Activated CD4-positive, alpha-beta memory T cell treated with anti-CD3 and anti-CD28 coated beads for 36 hours (primary cell): ENCODE measurements at regions not wholly inside any gene's neighbourhood (a gene's known extent, or its start where the extent isn't known, plus 50 kb on each side); places are given as distances from the start of the nearest gene placed in this dataset.

ENCODE experiments used
- CTCF ChIA-PET: fragments of 350-600 bp; sonication (Branson Sonifier 250); formaldehyde crosslinking; loops from one replicate; lab custom pipeline; 2021; ENCODE audit warnings: antibody characterized with exemption, inconsistent platforms; lab: Charles Lee
- POLR2A ChIA-PET: fragments of 350-600 bp; sonication (Branson Sonifier 250); formaldehyde crosslinking; loops from one replicate; lab custom pipeline; 2021; ENCODE audit warnings: antibody characterized with exemption; lab: Charles Lee
- DNase-seq: peaks from one replicate; pipeline ENCODE4 v3.0.0-alpha.2; 2020
- H3K27ac Mint-ChIP-seq: one replicate; pipeline ENCODE4 v1.8.0; 2021; ENCODE audit warnings: mixed read lengths
- H3K27me3 Mint-ChIP-seq: one replicate; pipeline ENCODE4 v1.8.0; 2021; ENCODE audit warnings: mixed read lengths
- H3K36me3 Mint-ChIP-seq: one replicate; pipeline ENCODE4 v1.8.0; 2021; ENCODE audit warnings: mixed read lengths
- H3K4me1 Mint-ChIP-seq: one replicate; pipeline ENCODE4 v1.8.0; 2021; ENCODE audit warnings: low read depth, mixed read lengths
- H3K4me3 Mint-ChIP-seq: one replicate; pipeline ENCODE4 v1.8.0; 2021; ENCODE audit warnings: mild to moderate bottlenecking, mixed read lengths
- H3K9me3 Mint-ChIP-seq: one replicate; pipeline ENCODE4 v1.8.0; 2021; ENCODE audit warnings: mixed read lengths
- intact Hi-C: fragments of 100-400 bp; cut with micrococcal nuclease; formaldehyde crosslinking; loops from one replicate; pipeline ENCODE4 v1.15.1; 2023

DNA sequence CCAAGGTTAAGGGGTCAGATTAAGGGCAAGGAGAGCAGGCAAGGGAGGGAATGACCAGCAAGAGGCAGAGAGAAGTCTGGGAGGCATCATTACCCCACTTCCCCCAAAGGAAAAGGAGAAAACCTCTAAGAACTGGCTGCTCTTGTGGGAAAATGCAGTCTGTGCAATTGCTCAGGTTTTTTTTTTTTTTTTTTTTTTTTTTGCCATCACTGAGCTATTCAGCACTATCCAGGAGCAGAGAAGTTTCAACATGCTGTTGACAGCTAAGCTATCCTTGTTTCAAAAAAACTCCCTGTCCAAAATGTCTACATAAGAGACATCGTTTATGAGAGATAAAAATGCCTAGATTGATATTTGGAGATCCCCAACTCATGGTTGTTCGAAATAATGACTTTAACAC lies 345.4 kb downstream of the TDRD15 start:
- intact Hi-C loops: no loop called here
- POLR2A ChIA-PET: no interaction called here
- CTCF ChIA-PET: no interaction called here
- H3K27ac Mint-ChIP-seq: no peak overlapping the region
- no peaks in the 10 kb centered on the region for H3K36me3 Mint-ChIP-seq
- H3K4me3 Mint-ChIP-seq: no peak overlapping the region
- peaks cover 3% of the 10 kb centered on the region for H3K9me3 Mint-ChIP-seq
- H3K4me1 Mint-ChIP-seq: no peaks in the 10 kb centered on the region
- DNase-seq: no peak
- H3K27me3 Mint-ChIP-seq: no peaks in the 10 kb centered on the region

DNA sequence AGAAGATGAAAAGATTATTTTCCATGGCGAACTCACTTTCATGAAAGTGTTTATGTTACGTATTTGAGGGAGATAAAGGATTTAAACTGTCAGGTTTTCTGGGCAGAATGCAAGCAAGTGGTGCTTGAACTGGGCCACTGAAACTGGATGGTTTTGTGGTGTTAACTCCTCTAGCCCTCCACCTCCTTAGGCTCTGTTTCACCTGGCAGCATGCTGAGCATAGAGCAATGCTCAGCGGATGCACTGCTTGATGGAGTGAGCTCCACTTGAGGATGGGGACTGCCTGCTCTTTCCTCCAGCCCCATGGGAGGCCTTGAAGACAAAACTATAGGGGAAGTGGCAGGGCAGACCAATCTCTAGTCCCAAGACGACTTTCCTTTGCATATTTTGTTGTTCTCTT lies 345.8 kb downstream of the TDRD15 start:
- Mint-ChIP-seq H3K4me3 (no peak overlapping the region), H3K27ac (no peak overlapping the region), H3K27me3 (no peaks in the 10 kb centered on the region), H3K36me3 (no peaks in the 10 kb centered on the region), H3K9me3 (peaks cover 3% of the 10 kb centered on the region), H3K4me1 (no peaks in the 10 kb centered on the region)
- intact Hi-C loops: no loop called here
- CTCF ChIA-PET: no interaction called here
- POLR2A ChIA-PET: no interaction called here
- DNase-seq: no peak

DNA sequence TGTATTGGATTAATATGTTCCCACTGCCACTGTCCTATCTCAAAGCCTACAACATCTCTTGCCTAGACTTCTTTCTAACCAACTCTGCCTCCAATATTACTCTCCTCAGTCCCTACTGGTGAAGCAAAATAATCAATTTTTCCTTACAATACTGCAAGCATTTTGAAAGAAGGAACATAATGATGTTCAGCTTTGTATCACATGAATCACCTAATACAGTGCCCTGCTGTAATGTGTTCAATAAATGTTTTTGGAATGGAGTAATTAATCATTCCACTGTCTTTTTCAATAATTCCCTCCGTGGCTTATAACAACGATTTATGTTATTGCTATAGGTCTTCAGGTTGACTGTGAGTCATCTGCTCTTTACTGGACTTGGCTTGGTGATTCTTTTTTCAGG lies 356.4 kb downstream of the TDRD15 start:
- ChIA-PET CTCF (no interaction called here), POLR2A (no interaction called here)
- Mint-ChIP-seq H3K27ac (no peak overlapping the region), H3K36me3 (no peaks in the 10 kb centered on the region), H3K9me3 (peaks cover 2% of the 10 kb centered on the region), H3K4me1 (no peaks in the 10 kb centered on the region), H3K27me3 (no peaks in the 10 kb centered on the region), H3K4me3 (no peak overlapping the region)
- intact Hi-C loops: no loop called here
- DNase-seq: no peak

DNA sequence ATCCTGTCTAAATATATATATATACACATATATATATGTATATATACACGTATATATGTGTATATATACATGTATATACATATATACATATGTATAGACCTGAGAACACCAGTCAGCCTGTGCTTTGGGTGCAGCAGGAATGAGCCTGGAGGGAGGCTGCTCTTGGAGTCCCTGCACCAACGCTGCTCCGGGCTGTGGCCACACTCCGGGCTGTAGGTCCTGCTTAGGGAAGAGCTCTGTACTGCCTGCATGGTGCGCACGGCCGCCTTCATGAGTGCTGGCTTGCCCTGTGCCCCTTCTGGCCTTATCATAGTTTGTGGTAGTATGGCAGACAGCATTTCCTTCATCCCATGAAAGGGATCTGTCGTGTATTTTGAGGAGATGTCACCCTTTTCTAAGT lies 360.9 kb downstream of the TDRD15 start:
- intact Hi-C loops: no loop called here
- Mint-ChIP-seq H3K27ac (no peak overlapping the region), H3K27me3 (no peaks in the 10 kb centered on the region), H3K4me3 (no peak overlapping the region), H3K36me3 (no peaks in the 10 kb centered on the region), H3K4me1 (no peaks in the 10 kb centered on the region), H3K9me3 (peaks cover 5% of the 10 kb centered on the region)
- CTCF ChIA-PET: no interaction called here
- POLR2A ChIA-PET: no interaction called here
- DNase-seq: no peak

DNA sequence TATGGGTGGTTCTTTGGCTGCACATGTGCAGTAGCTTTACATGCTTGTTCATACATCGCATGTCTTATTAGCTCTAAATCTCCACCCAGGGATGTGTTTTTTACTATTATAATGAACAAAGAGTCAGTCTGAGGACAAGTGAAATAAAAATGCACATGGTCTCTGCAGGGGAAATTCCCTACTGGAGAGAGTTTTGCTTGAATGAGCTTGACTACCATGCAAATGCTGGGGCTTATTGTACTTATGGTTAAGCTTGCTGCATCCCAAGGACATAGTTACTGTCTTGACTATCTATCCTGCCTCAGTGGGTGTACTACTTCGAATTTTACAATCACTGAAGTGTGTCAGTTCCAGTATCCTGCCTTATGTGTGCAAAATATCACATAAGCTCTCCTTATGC lies 362.7 kb downstream of the TDRD15 start:
- no peaks in the 10 kb centered on the region for H3K36me3 Mint-ChIP-seq
- no peaks in the 10 kb centered on the region for H3K4me1 Mint-ChIP-seq
- DNase-seq: no peak
- POLR2A ChIA-PET: no interaction called here
- H3K27me3 Mint-ChIP-seq: no peaks in the 10 kb centered on the region
- H3K9me3 Mint-ChIP-seq: peaks cover 5% of the 10 kb centered on the region
- H3K27ac Mint-ChIP-seq: no peak overlapping the region
- intact Hi-C loops: no loop called here
- CTCF ChIA-PET: no interaction called here
- no peak overlapping the region for H3K4me3 Mint-ChIP-seq

DNA sequence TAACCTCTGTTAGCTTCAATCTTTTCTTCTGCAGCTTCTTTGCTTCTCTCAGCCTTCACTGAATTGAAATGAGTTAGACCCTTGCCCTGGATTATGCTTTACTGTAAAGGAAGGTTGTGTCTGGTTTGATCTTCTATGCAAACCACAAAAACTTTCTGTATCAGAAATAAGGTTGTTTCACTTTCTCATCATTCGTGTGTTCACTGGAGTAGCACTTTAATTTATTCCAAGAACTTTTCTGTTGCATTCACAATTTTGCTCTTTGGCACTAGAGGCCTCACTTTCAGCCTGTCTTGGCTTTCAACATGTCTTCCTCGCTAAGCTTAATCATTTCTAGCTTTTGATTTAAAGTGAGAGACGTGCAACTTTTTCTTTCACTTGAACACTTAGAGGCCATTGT lies 365.3 kb downstream of the TDRD15 start:
- intact Hi-C loops: no loop called here
- CTCF ChIA-PET: no interaction called here

DNA sequence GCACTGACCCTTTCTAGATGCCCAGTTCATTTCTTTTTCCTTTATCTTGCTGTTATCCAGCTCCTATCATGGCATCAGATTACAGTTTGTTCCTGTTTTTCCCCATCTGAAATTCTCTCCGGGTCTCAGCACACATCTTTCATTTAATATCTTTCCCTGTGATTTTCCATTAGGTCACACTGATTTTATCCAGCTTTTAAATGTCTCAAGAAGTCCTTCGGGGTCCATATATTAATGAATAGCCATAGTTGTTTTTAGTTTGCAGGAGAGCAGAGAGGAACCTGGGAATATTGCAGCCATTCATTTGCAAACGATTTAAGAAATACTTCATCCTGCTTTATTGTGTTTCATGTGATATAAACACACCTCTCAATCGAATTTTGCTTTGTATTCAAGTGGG lies 374.2 kb downstream of the TDRD15 start:
- no peaks in the 10 kb centered on the region for H3K4me1 Mint-ChIP-seq
- CTCF ChIA-PET: no interaction called here

More for the DNA sequence above, 365.3 kb downstream of the TDRD15 start:
- DNase-seq: no peak
- Mint-ChIP-seq H3K4me3 (no peak overlapping the region), H3K27ac (no peak overlapping the region), H3K4me1 (no peaks in the 10 kb centered on the region), H3K9me3 (peaks cover 6% of the 10 kb centered on the region), H3K36me3 (no peaks in the 10 kb centered on the region), H3K27me3 (no peaks in the 10 kb centered on the region)
- POLR2A ChIA-PET: no interaction called here

DNA sequence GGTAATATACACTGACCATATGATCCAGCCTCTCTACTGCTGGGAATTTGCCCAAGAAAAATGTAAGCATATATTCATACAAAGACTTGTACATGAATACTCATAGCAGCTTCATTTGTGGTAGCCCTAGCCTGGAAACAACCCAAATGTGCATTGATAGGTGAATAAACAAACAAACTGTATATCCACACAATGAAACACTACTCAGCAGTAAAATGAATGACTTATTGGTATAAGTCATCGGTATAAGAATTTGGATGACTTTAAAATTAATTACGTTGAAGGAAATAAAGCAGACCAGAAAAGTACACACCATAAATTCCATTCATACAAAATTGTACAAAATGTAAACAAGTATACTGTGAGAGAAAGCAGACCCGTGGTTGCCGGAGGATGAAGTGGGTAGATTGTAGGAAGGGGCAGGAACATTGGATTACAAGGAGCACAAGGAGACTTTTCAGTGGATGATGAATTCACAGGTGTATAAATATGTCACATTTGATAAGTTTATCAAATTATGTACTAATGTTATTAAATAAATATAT lies 376.7 kb downstream of the TDRD15 start:
- intact Hi-C loops: no loop called here
- no peak for DNase-seq
- Mint-ChIP-seq H3K27ac (no peak overlapping the region), H3K27me3 (no peaks in the 10 kb centered on the region), H3K9me3 (peaks cover 5% of the 10 kb centered on the region), H3K4me3 (no peak overlapping the region), H3K36me3 (no peaks in the 10 kb centered on the region), H3K4me1 (no peaks in the 10 kb centered on the region)
- ChIA-PET CTCF (no interaction called here), POLR2A (no interaction called here)

More for the DNA sequence above, 374.2 kb downstream of the TDRD15 start:
- DNase-seq: no peak
- Mint-ChIP-seq H3K36me3 (no peaks in the 10 kb centered on the region), H3K9me3 (peaks cover 5% of the 10 kb centered on the region), H3K4me3 (no peak overlapping the region), H3K27me3 (no peaks in the 10 kb centered on the region), H3K27ac (no peak overlapping the region)
- POLR2A ChIA-PET: no interaction called here
- intact Hi-C loops: no loop called here

DNA sequence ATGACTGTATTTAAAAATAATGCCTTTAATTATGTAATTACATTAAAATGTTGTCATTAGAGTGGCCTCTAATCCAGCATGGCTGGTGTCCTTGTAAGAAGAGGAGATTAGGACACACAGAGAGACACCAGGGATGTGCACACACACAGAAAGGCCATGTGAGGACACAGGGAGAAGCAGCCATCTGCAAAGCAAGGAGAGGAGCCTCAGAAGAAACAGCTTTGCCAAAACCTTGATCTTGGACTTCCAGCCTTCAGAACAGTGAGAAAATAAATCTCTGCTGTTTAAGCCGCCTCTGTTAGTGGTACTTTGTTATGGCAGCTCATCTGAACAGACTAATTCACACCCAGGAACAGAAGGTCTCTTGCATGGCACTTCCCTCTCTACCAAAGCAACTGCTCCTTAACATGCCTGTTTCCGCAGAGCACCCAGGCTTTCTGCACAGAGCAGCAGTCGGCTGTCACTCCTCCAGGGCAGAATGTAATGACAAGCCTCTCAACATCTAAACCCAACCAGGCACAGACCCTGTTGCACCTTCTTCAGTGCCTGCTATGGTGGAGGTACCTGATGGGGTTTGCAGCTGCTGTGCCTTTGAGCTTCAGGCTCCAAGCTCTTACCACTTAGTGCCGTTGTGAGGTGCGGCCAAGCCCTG lies 377.7 kb downstream of the TDRD15 start:
- H3K27me3 Mint-ChIP-seq: no peaks in the 10 kb centered on the region
- H3K4me3 Mint-ChIP-seq: no peak overlapping the region
- intact Hi-C loops: no loop called here
- H3K36me3 Mint-ChIP-seq: no peaks in the 10 kb centered on the region
- ChIA-PET POLR2A (no interaction called here), CTCF (no interaction called here)
- peaks cover 5% of the 10 kb centered on the region for H3K9me3 Mint-ChIP-seq
- no peaks in the 10 kb centered on the region for H3K4me1 Mint-ChIP-seq
- H3K27ac Mint-ChIP-seq: no peak overlapping the region
- no peak for DNase-seq

DNA sequence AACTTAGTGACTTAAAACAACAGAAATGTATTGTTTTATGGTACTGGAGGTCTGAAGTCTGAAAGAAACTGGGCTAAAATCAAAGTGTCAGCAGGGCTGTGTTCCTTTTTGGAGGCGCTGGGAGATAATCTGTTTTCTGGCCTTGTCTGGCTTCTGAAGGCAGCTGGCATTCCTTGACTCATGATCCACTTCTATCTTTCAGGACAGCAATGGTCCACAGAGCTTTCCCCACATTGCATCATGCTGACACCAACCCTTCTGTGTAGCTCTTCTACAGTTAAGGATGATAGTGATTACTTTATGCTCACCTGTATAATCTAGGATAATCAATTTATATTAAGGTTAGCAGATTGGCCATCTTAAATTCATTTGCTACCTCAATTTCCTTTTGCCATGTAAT lies 392.1 kb downstream of the TDRD15 start:
- H3K9me3 Mint-ChIP-seq: peaks cover 7% of the 10 kb centered on the region
- H3K27ac Mint-ChIP-seq: no peak overlapping the region
- no peak overlapping the region for H3K4me3 Mint-ChIP-seq
- DNase-seq: no peak
- ChIA-PET POLR2A (no interaction called here), CTCF (no interaction called here)
- H3K4me1 Mint-ChIP-seq: no peaks in the 10 kb centered on the region
- no peaks in the 10 kb centered on the region for H3K27me3 Mint-ChIP-seq
- H3K36me3 Mint-ChIP-seq: no peaks in the 10 kb centered on the region
- intact Hi-C loops: no loop called here

DNA sequence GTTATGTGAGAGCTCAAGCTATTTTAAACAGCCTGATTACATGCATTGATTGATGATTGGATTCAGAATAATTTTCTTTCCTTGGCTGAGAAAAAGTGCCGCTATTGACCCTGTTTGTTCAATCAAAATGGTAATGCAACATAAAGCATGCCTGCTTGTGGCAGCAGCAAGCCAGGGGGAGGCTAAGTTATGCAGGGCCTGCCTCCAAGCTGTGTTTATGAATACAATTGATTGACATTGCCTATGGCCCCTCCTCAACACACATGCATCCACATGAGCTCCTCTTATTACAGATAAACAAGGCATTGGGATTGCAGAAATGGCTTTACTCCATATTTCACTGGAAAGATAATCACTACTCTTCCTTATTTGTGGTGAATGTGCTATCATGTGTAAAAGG lies 395.6 kb downstream of the TDRD15 start:
- no peaks in the 10 kb centered on the region for H3K4me1 Mint-ChIP-seq
- ChIA-PET CTCF (no interaction called here), POLR2A (no interaction called here)
- no peaks in the 10 kb centered on the region for H3K36me3 Mint-ChIP-seq
- intact Hi-C loops: no loop called here
- peaks cover 7% of the 10 kb centered on the region for H3K9me3 Mint-ChIP-seq
- H3K4me3 Mint-ChIP-seq: no peak overlapping the region
- H3K27ac Mint-ChIP-seq: no peak overlapping the region
- H3K27me3 Mint-ChIP-seq: no peaks in the 10 kb centered on the region
- no peak for DNase-seq

DNA sequence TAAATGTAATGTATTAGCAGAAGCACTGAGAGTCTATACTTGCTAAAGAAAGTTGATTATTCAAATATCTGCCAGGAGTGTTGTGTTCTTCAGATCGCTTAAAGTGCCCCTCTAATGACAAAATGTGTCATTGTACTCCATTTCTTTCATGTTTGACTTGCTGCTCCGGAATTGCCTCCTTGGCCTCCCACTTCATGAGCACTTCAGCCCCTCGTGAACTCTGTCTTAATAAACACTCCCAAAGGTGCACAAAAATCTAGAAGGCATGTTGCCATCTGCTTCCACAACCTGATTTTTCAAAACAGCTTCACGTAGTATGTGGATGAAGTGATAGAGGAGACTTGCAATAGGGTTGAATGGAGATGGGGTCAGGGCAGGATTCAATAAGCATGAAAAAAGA lies 396.1 kb downstream of the TDRD15 start:
- no peaks in the 10 kb centered on the region for H3K4me1 Mint-ChIP-seq

DNA sequence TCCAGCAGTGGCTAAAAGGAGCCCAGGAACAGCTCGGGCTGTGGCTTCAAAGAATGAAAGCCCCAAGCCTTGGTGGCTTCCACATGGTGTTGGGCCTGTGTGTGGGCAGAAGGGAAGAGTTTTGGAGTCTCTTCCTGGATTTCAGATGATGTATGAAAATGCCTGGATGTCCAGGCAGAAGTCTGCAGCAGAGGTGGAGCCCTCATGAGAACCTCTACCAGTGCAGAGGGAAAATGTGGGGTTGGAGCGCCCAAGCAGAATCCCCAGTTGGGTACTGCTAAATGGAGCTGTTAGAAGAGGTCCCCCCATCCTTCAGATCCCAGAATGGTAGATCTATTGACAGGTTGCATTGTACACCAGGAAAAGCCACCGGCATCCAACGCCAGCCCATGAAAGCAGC lies 412.1 kb downstream of the TDRD15 start:
- no peaks in the 10 kb centered on the region for H3K27me3 Mint-ChIP-seq
- H3K9me3 Mint-ChIP-seq: peaks cover 26% of the 10 kb centered on the region
- peaks cover 2% of the 10 kb centered on the region for H3K36me3 Mint-ChIP-seq
- POLR2A ChIA-PET: no interaction called here
- CTCF ChIA-PET: no interaction called here
- no peak for DNase-seq
- intact Hi-C loops: no loop called here
- H3K4me1 Mint-ChIP-seq: no peaks in the 10 kb centered on the region
- no peak overlapping the region for H3K4me3 Mint-ChIP-seq
- H3K27ac Mint-ChIP-seq: no peak overlapping the region

More for the DNA sequence above, 396.1 kb downstream of the TDRD15 start:
- H3K4me3 Mint-ChIP-seq: no peak overlapping the region
- ChIA-PET CTCF (no interaction called here), POLR2A (no interaction called here)
- no peaks in the 10 kb centered on the region for H3K36me3 Mint-ChIP-seq
- no peak overlapping the region for H3K27ac Mint-ChIP-seq
- peaks cover 7% of the 10 kb centered on the region for H3K9me3 Mint-ChIP-seq
- intact Hi-C loops: no loop called here
- no peaks in the 10 kb centered on the region for H3K27me3 Mint-ChIP-seq
- no peak for DNase-seq
